HG02763 (cell line): ENCODE measurements at regions not wholly inside any gene's neighbourhood (a gene's known extent, or its start where the extent isn't known, plus 50 kb on each side); places are given as distances from the start of the nearest gene placed in this dataset.

ENCODE experiments used
- ATAC-seq: cut with Tn5 transposase; IDR thresholded peaks from one replicate; pipeline ENCODE4 v1.9.1; 2021; ENCODE audit warnings: mild to moderate bottlenecking, moderate library complexity; ENCODE audit not compliant: unreplicated experiment

GRCh38 chr20:11429889-11430519 is 487.7 kb upstream of the BTBD3 start:
- ATAC-seq, result no peak

- ATAC-seq, result no peak
These were observed 487.0 kb upstream of the BTBD3 start for GRCh38 chr20:11430652-11431051.

GRCh38 chr20:11431621-11432020 is 486.1 kb upstream of the BTBD3 start:
- no peak for ATAC-seq

DNA sequence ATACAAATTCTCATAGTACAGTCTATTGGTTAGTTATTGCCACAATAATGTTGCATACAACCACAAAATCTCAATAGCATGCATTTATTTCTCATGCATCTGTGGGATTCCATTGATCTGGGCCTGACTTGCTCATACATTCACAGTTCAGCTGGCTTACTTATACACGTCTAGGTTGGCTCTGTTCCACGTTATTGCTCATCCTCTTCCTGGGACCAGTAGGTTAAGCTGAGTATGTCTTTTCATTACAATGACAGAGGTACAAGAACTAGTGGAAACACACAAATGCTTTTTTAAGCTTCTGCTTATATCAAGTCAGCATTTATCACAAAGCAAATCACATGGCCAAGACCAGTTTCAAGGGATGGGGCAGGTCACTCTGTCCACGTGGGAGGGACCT is 485.3 kb upstream of the BTBD3 start:
- ATAC-seq, result no peak

GRCh38 chr20:11436113-11436905 is 481.4 kb upstream of the BTBD3 start:
- no peak for ATAC-seq

DNA sequence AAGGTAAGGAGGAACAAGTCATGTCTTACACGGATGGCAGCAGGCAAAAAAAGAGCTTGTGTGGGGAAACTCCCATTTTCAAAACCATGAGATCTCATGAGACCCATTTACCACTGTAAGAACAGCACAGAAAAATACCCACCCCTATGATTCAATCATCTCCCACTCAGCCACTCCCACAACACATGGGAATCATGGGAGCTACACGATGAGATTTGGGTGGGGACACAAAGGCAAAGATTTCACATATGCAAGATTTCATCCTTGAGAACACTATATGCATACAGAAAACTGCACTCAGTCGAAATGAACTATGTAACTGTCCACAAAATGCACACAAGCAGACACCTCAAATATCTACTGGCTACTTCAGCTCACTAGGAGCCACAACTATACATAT is 480.6 kb upstream of the BTBD3 start:
- ATAC-seq, result no peak

DNA sequence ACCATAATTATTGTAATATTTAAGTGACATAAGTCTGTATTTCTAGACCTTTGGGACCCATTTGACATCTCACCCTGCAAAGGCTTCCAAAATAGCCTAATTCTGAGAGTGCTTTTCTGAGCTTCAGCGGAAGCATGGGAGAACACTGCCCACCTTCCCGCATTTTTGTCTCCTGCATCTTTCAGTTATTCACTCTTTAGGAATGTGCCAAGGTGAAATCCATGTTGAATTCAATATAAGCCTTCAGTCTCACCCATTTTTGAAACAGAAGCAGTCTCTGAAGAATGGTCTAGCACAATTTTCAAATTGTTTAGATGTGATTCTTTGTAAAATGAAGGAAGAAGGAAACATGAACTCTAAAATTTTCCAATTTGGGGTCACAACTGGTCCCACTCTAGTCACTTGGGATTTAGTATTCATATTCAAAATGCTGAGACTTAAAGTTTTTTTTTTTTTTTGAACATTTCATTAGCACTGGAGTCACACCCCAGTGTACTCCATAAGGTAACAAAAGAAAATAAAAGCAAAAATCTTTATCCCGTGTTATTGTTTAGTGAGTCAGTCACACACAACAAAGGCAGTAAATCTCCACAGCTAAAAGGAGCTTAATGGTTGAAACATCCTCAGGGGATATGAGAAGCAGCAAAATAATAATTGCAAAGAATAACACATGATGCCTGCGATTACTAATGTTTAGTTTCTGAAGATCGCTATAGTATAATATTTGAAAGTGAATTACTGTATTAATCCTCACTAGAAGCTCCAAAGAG is 479.9 kb upstream of the BTBD3 start:
- ATAC-seq, result no peak

DNA sequence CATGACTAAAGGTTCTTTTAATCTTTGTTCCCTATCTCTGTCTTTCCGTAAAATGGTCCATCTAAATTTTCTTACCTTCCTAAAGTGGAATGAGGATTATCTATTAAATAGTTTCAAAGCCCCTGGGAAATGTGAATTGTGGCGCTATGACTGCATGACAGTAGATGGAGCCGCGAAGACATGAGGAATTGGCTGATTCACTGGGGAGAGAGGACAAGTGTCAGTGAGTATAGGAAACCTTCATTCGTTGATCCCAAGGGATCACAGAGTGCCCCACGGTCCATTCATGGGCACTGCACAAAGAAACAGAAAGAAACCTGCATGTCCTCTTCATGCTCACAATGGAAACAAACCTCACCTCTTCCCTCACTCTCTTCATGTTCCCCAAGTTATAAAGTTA is 479.3 kb upstream of the BTBD3 start:
- ATAC-seq, result no peak

DNA sequence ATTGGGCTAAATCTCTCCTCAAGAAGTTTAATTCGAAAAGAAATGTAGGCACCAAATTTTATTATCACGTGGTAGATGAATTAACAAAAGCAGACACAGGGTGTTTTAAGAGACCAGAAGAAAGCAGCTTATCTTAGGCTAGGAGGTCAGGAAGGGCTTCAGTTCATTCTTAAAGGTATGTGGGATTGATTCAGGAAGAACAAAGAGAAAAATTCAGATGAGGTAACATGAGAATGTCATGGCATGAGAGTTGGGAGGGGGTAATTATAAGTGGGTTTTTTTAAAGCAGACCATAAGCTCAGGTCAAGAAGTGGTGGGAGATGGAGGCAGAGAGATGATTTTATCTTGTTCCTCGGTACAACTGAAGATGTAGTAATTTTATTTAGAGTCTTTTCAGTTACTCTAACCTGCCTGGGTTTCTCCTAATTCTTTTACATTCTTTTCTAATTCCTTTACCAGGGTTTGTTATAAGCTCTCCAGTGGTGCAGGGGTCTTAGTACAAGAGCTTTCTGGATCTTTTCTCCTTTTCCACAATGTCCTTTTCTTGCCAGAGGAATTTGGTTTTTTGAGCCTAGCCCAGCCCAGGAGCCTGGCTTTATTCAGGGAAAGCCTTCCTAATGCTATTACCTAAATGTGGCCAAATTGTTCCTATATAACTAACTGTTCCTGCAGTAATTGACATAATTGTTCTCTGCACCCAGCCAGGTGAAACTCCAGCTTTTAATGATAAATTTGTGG is 474.1 kb upstream of the BTBD3 start:
- no peak for ATAC-seq

DNA sequence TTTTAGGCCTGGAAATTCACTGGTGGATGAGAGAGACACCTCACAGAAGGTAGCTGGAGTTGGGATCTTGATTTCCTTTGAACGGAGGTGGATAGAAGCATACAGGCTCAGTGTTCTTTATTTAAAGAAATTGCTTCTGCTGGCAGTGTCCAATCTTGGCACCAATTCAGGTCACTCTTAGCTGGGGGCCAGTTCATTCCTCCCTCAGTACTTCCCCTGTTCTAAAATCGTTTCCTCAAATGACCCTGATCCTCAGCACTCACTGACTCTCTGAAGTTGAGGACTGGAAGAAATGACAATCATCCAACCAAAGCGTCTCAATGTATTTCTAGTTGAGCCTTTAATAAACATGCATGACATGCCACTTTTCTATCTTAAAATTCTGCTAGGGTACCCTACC is 472.5 kb upstream of the BTBD3 start:
- no peak for ATAC-seq

DNA sequence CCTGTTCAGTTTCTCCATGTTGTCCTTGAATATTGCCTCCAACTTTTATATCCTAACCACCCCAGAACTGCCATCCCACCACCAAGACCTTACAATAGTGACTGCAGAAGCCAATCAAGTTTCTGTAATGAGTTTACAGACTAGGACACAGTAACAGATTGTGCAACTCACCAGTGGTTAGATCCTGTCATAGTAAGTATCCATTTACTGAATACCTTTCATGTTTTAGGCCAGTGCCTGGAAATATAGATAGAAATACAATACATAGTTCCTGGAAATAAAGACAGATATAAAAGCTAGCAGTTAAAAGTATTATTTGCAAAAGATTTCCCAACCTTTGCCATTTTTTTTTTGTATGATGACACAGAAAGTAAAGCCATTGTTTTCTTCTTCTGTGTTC is 471.8 kb upstream of the BTBD3 start:
- no peak for ATAC-seq

DNA sequence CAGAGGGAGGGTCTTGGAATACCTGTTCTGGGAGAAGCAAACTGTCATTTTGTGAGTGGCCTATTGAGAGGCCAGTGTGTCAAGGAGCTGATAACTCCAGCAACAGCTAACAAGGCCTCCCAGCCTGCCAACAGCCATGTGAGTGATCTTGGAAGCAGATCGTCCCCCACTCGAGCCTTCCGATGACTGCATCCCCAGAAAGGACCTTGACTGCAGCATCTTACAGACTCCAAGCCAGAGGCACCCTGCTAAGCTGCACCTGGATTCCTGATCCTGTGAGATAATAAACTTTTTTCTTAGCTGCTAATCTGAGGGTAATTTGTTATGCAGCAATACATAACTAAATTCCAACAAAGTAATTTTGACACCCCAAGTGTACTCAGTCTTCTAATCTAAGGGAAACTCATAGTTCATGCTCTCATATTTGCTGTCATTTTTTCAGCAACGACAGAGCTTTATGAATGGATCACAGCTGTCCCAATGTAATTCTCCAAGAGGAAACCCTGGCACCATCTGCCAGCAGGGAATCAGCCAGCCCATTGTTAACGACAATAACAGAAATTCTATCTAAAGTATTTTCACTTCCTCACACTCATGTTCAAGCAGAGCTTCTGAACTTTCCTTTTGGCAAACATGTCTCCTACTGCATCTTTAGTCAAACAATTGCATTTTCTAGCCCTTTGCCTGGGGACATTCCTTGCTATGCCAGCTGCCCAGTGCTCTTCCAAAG is 470.2 kb upstream of the BTBD3 start:
- ATAC-seq, result no peak

- ATAC-seq, result no peak
These were observed 469.1 kb upstream of the BTBD3 start for GRCh38 chr20:11448554-11448953.

- ATAC-seq, result no peak
These were observed 465.9 kb upstream of the BTBD3 start for GRCh38 chr20:11451793-11452291.

- ATAC-seq, result no peak
These were observed 465.4 kb upstream of the BTBD3 start for GRCh38 chr20:11452326-11452725.

GRCh38 chr20:11453430-11453829 is 464.3 kb upstream of the BTBD3 start:
- ATAC-seq, result no peak

- peak; percentile 37 for ATAC-seq
These were observed 462.5 kb upstream of the BTBD3 start for GRCh38 chr20:11454966-11455799.

GRCh38 chr20:11457488-11457887 is 460.2 kb upstream of the BTBD3 start:
- no peak for ATAC-seq

DNA sequence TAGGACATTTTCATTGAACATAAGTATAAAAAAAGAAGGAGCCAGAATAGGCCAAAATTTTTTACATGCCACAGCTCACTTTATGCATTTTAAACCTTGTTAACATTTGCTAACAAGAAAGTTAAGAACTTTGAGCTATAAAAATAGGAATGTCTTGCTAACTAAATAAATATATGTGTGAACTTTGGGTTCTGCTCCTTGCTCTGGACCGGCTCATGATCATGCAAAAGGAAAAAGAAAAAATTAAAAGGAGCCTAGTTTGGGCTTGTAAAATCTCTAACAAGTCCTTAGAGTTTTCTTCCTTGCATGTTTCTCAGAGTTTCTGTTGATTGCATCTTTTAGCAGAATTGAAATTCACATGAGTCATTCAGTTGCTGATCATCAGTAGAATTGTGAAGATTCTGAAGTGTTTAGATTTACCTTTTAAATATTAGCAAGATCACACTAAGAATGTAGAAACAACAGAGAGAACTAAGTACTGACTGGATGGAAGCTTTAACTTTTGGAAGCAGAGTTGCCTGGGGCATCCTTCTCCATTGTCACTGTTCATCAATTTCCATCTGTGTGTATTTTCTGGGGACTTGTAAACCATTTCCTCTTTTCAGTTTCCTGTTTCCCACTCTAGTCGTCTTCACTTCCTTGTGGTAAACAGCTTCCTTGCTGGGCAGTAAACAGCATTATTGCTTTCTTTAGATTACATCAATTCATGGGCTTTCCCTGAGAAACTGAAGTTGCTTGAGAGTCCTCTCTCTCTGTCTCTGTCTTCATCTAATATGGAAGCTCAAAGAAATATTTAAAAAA is 458.4 kb upstream of the BTBD3 start:
- no peak for ATAC-seq
